H1 (cell line): ENCODE measurements at regions not wholly inside any gene's neighbourhood (a gene's known extent, or its start where the extent isn't known, plus 50 kb on each side); places are given as distances from the start of the nearest gene placed in this dataset.

ENCODE experiments used
- CTCF ChIA-PET: fragments of 300-600 bp; sonication (Branson Sonifier 250); formaldehyde crosslinking; loops from one replicate; lab custom pipeline; 2021; ENCODE audit not compliant: partially characterized antibody; lab: Charles Lee
- POLR2A ChIA-PET: fragments of 300-600 bp; sonication (Branson Sonifier 250); formaldehyde crosslinking; loops from one replicate; lab custom pipeline; 2021; ENCODE audit warnings: inconsistent platforms; ENCODE audit not compliant: partially characterized antibody; lab: Charles Lee
- DNase-seq, 2 experiments: peaks; one replicate each; pipeline versions ENCODE4 v3.0.0 to v3.0.0-alpha.2; 2010 to 2022; ENCODE audit warnings: low spot score in 2 of 2, low read depth in 1 of 2, mixed read lengths in 1 of 2
- FAIRE-seq: peaks from 2 replicates; lab custom pipeline; 2011; peaks lifted over from hg19 to GRCh38; lab: Jason Lieb, UNC
- H2AFZ ChIP-seq: 2 replicates; pipeline ENCODE4 v1.8.1; 2012; ENCODE audit warnings: low read length, inconsistent platforms
- H2AK5ac ChIP-seq: 2 replicates; pipeline ENCODE4 v1.6.1; 2013; ENCODE audit warnings: low read depth, low read length
- H2BK120ac ChIP-seq: replicated peaks from 2 replicates; pipeline ENCODE3; 2013; ENCODE audit warnings: low read depth, low read length, inconsistent platforms
- H2BK12ac ChIP-seq: 2 replicates; pipeline ENCODE4 v1.6.1; 2013; ENCODE audit warnings: low read depth, low read length
- H2BK15ac ChIP-seq: 2 replicates; pipeline ENCODE4 v1.6.1; 2013; ENCODE audit warnings: low read length
- H2BK20ac ChIP-seq: 2 replicates; pipeline ENCODE4 v1.6.1; 2013; ENCODE audit warnings: low read length
- H2BK5ac ChIP-seq: 2 replicates; pipeline ENCODE4 v1.6.1; 2013; ENCODE audit warnings: low read depth, low read length
- H3K14ac ChIP-seq: 2 replicates; pipeline ENCODE4 v1.6.1; 2013; ENCODE audit warnings: inconsistent platforms; ENCODE audit not compliant: insufficient read length
- H3K18ac ChIP-seq: 2 replicates; pipeline ENCODE4 v1.6.1; 2013; ENCODE audit warnings: low read length; ENCODE audit errors: extremely low read depth
- H3K23ac ChIP-seq: 2 replicates; pipeline ENCODE4 v1.6.1; 2013; ENCODE audit warnings: inconsistent platforms; ENCODE audit not compliant: insufficient read length
- H3K23me2 ChIP-seq: 2 replicates; pipeline ENCODE4 v1.6.1; 2013; ENCODE audit warnings: low read depth, low read length
- H3K27ac ChIP-seq: 2 replicates; pipeline ENCODE4 v1.6.1; 2011; ENCODE audit warnings: low read depth, low read length, inconsistent platforms
- H3K27me3 ChIP-seq, 4 experiments: replicated peaks in 1 of 4; 1 replicate in 1 of 4; 2 replicates in 3 of 4; pipeline versions ENCODE4 v1.6.1 to v1.8.1; 2011 to 2013; ENCODE audit warnings: low read length in 3 of 4, mild to moderate bottlenecking in 3 of 4, inconsistent platforms in 2 of 4, mixed read lengths in 2 of 4, moderate library complexity in 1 of 4; ENCODE audit not compliant: control insufficient read depth in 3 of 4, insufficient read depth in 3 of 4; ENCODE audit errors: extremely low read depth in 1 of 4
- H3K36me3 ChIP-seq, 4 experiments: 2 replicates each; pipeline versions ENCODE4 v1.6.1 to v1.8.1; 2011 to 2013; ENCODE audit warnings: mild to moderate bottlenecking in 4 of 4, low read length in 3 of 4, moderate library complexity in 2 of 4, control low read depth in 1 of 4, inconsistent platforms in 1 of 4; ENCODE audit not compliant: insufficient read depth in 4 of 4, control insufficient read depth in 2 of 4
- H3K4ac ChIP-seq: replicated peaks from 2 replicates; pipeline ENCODE3; 2013; ENCODE audit warnings: low read length, low read depth, mixed read lengths, inconsistent platforms; ENCODE audit not compliant: insufficient read length
- H3K4me1 ChIP-seq, 4 experiments: replicated peaks in 1 of 4; 1 replicate in 1 of 4; 2 replicates in 3 of 4; pipeline versions ENCODE4 v1.6.1 to v1.8.1; 2011 to 2013; ENCODE audit warnings: low read length in 3 of 4, inconsistent platforms in 2 of 4, mixed read lengths in 1 of 4; ENCODE audit not compliant: insufficient read depth in 4 of 4, control insufficient read depth in 3 of 4
- H3K4me2 ChIP-seq, 2 experiments: 2 replicates each; pipeline versions ENCODE4 v1.6.1 to v1.8.1; 2011 to 2013; ENCODE audit warnings: low read depth in 2 of 2, low read length in 2 of 2, control low read depth in 1 of 2, inconsistent platforms in 1 of 2, mild to moderate bottlenecking in 1 of 2; ENCODE audit not compliant: insufficient read depth in 1 of 2
- H3K4me3 ChIP-seq, 4 experiments: fragments of 200-600, 300-600 bp in 1 of 4; sonication (generic), shearing (Covaris generic), sonication (Bioruptor Twin) in 1 of 4; 2 replicates each; pipeline versions ENCODE4 v1.5.1 to v1.8.1; 2011 to 2016; ENCODE audit warnings: low read length in 4 of 4, low read depth in 3 of 4, control low read depth in 2 of 4, inconsistent platforms in 2 of 4, mild to moderate bottlenecking in 2 of 4, mixed read lengths in 1 of 4, moderate library complexity in 1 of 4; ENCODE audit not compliant: insufficient read depth in 2 of 4; ENCODE audit errors: extremely low read depth in 1 of 4
- H3K56ac ChIP-seq: replicated peaks from 2 replicates; pipeline ENCODE3; 2013; ENCODE audit warnings: low read depth, mild to moderate bottlenecking, mixed read lengths, low read length, inconsistent platforms; ENCODE audit not compliant: insufficient read length
- H3K79me1 ChIP-seq: 2 replicates; pipeline ENCODE4 v1.6.1; 2013; ENCODE audit warnings: low read depth, low read length, control low read depth
- H3K79me2 ChIP-seq, 2 experiments: 2 replicates each; pipeline versions ENCODE4 v1.6.1 to v1.8.1; 2012 to 2013; ENCODE audit warnings: low read length in 2 of 2, mild to moderate bottlenecking in 2 of 2, inconsistent platforms in 1 of 2; ENCODE audit not compliant: insufficient read depth in 2 of 2, control insufficient read depth in 1 of 2
- H3K9ac ChIP-seq, 4 experiments: replicated peaks in 1 of 4; 1 replicate in 1 of 4; 2 replicates in 3 of 4; pipeline versions ENCODE4 v1.6.1 to v1.8.1; 2011 to 2013; ENCODE audit warnings: low read depth in 3 of 4, low read length in 3 of 4, control low read depth in 2 of 4, mild to moderate bottlenecking in 2 of 4, moderate library complexity in 2 of 4, inconsistent platforms in 1 of 4; ENCODE audit errors: extremely low read depth in 1 of 4
- H3K9me3 ChIP-seq, 2 experiments: 2 replicates each; pipeline versions ENCODE4 v1.6.1 to v1.8.1; 2012 to 2013; ENCODE audit warnings: mild to moderate bottlenecking in 2 of 2, moderate library complexity in 2 of 2, control low read depth in 1 of 2, inconsistent platforms in 1 of 2, low read depth in 1 of 2, low read length in 1 of 2, mixed read lengths in 1 of 2; ENCODE audit not compliant: insufficient read depth in 2 of 2
- H4K20me1 ChIP-seq, 2 experiments: replicated peaks in 1 of 2; 2 replicates each; pipeline versions ENCODE3 to v1.8.1; 2011 to 2013; ENCODE audit warnings: inconsistent platforms in 2 of 2, low read length in 2 of 2, mild to moderate bottlenecking in 1 of 2; ENCODE audit not compliant: insufficient read depth in 2 of 2, control insufficient read depth in 1 of 2
- H4K5ac ChIP-seq: 2 replicates; pipeline ENCODE4 v1.6.1; 2013; ENCODE audit warnings: low read length, low read depth, mixed read lengths, inconsistent platforms; ENCODE audit not compliant: insufficient read length
- H4K8ac ChIP-seq: 2 replicates; pipeline ENCODE4 v1.8.0; 2013; ENCODE audit warnings: mild to moderate bottlenecking, moderate library complexity, low read length, inconsistent platforms; ENCODE audit not compliant: insufficient read depth; ENCODE audit errors: extremely low read depth
- H4K91ac ChIP-seq: replicated peaks from 2 replicates; pipeline ENCODE3; 2013; ENCODE audit warnings: low read length, mixed read lengths, inconsistent platforms; ENCODE audit not compliant: insufficient read length
- BRCA1 ChIP-seq: IDR thresholded peaks from 2 replicates; pipeline ENCODE4 v1.6.1; 2012; ENCODE audit warnings: low read depth, low read length, improper control_type of control experiment
- CEBPB ChIP-seq: IDR thresholded peaks from 2 replicates; pipeline ENCODE4 v1.6.1; 2012; ENCODE audit warnings: low read depth, low read length
- CREB1 ChIP-seq: IDR thresholded peaks from 2 replicates; pipeline ENCODE4 v1.6.1; 2012; ENCODE audit warnings: inconsistent platforms
- EZH2 ChIP-seq: fragments of 200-600 bp; sonication (generic); IDR thresholded peaks from 2 replicates; pipeline ENCODE4 v1.7.1; 2012; ENCODE audit warnings: low read depth, mild to moderate bottlenecking, moderate library complexity, low read length, inconsistent platforms; ENCODE audit not compliant: severe bottlenecking
- KDM1A ChIP-seq: fragments of 200-600, 300-600 bp; sonication (generic); IDR thresholded peaks from 2 replicates; pipeline ENCODE4 v1.7.1; 2016; ENCODE audit warnings: mild to moderate bottlenecking, low read length, borderline replicate concordance
- RAD21 ChIP-seq, 2 experiments: IDR thresholded peaks in 1 of 2; conservative IDR thresholded peaks in 1 of 2; 2 replicates each; pipeline ENCODE4 v1.6.1; 2011; ENCODE audit warnings: low read depth in 2 of 2, low read length in 2 of 2, improper control_type of control experiment in 1 of 2, inconsistent platforms in 1 of 2, mild to moderate bottlenecking in 1 of 2, moderate library complexity in 1 of 2
- TAF1 ChIP-seq: IDR thresholded peaks from 2 replicates; pipeline ENCODE4 v1.6.1; 2011; ENCODE audit warnings: mild to moderate bottlenecking, low read depth, low read length
- WGBS, 2 experiments: shearing (Covaris generic) in 1 of 2; methylation state at CpG; one replicate each; pipeline versions ENCODE4 v1.1.6 to v1.1.7; 2013 to 2015; ENCODE audit warnings: low lambda C conversion rate in 2 of 2, mixed read lengths in 2 of 2, inconsistent platforms in 1 of 2, low coverage in 1 of 2, missing lambda C conversion rate in 1 of 2; ENCODE audit not compliant: insufficient replicate concordance in 2 of 2, insufficient coverage in 1 of 2, insufficient read length in 1 of 2; ENCODE audit errors: extremely low coverage in 1 of 2, missing lambda C conversion rate in 1 of 2; 5-methylcytosine and 5-hydroxymethylcytosine counted together

DNA sequence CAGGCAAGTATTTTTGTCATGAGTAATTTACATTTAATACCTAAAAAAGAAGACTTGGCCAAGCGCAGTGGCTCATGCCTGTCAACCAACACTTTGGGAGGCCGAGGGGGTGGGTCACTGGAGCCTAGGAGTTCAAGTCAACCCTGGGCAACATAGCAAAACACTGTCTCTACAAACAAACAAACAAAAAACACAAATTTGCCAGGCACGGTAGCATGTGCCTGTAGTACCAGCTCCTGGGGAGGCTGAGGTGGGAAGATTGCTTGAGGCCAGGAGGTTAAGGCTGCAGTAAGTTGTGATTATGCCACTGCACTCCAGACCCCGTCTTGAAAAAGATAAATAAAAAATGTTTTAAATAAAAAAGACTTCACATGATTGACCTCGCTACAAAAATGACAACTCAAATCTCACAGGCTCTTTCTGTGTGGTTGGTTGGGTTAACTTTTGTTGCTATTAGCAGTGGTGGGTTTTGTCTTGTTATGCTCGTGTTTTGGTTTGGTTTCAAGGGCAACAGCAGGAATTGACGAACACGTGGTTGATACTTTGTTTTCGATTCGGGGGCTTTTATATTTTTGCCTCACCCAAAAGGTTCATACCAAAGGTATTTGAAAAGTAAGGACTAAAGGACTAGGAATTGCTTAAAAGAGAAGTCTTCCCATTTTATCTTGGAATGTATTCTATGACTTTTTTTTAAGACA lies 227.2 kb upstream of the MKLN1 start:
- Histone ChIP-seq H3K14ac (no peak overlapping the region), H4K5ac (no peak overlapping the region), H3K79me1 (no peaks in the 10 kb centered on the region; the same call in 1 of the 2 replicates), H3K79me2 (peaks cover 5 to 81% of the 10 kb centered on the region in 2 experiments), H3K56ac (no peak overlapping the region)
- POLR2A ChIA-PET: interaction anchor here (0.7 to 1.8 kb wide), 2 partner anchors 9 to 148 kb away, joined by 3 read pairs; no protein-coding TSS in a partner anchor
- no peak for TF ChIP-seq KDM1A
- no peak for TF ChIP-seq BRCA1
- TF ChIP-seq CREB1: no peak
- no peak for TF ChIP-seq EZH2
- no peak for TF ChIP-seq RAD21 (IDR thresholded peaks at IDR 0.05 in 1 of 2, conservative IDR thresholded peaks at IDR 0.05 in 1 of 2; ENCODE audit: low read depth in 2 of 2, low read length in 2 of 2)
- TF ChIP-seq TAF1: no peak
- no peak for TF ChIP-seq CEBPB
- TF ChIP-seq, all 59 proteins: peak for 0
- no peak overlapping the region for H4K91ac ChIP-seq
- peaks cover 4% of the 10 kb centered on the region; the same call in 1 of the 2 replicates for H3K23me2 ChIP-seq
- no peak overlapping the region for H2BK12ac ChIP-seq
- no peak for FAIRE-seq
- no peak overlapping the region for H2BK15ac ChIP-seq
- no peak overlapping the region for H4K8ac ChIP-seq
- no peak overlapping the region for H3K9ac ChIP-seq
- CTCF ChIA-PET: no interaction called here
- no peak overlapping the region for H2BK120ac ChIP-seq
- no peak overlapping the region for H3K27ac ChIP-seq
- peaks cover 2 to 3% of the 10 kb centered on the region in 2 experiments for H4K20me1 ChIP-seq
- no peaks in the 10 kb centered on the region for H3K9me3 ChIP-seq
- no peak overlapping the region for H3K18ac ChIP-seq
- H3K27me3 ChIP-seq: no peaks in the 10 kb centered on the region
- H3K4ac ChIP-seq: no peak overlapping the region
- H3K23ac ChIP-seq: no peak overlapping the region
- H3K4me2 ChIP-seq: no peak overlapping the region
- no peak for DNase-seq
- H2BK20ac ChIP-seq: no peak overlapping the region
- H3K4me1 ChIP-seq: peaks cover 0 to 15% (median 8%) of the 10 kb centered on the region in 4 experiments; a peak in 4 of 7 replicates
- H2AFZ ChIP-seq: no peak overlapping the region
- peaks cover 0 to 3% (median 0%) of the 10 kb centered on the region in 4 experiments; a peak in 1 of 8 replicates for H3K36me3 ChIP-seq
- no peak overlapping the region for H3K4me3 ChIP-seq
- no peak overlapping the region for H2AK5ac ChIP-seq
- WGBS, 2 experiments: 89% methylated on average over 10 of the region's 10 CpGs; no CpG with 5 or more reads in 1 of the 2 experiments
- no peak overlapping the region for H2BK5ac ChIP-seq
